NCI-H69 (cell line): ENCODE measurements at regions not wholly inside any gene's neighbourhood (a gene's known extent, or its start where the extent isn't known, plus 50 kb on each side); places are given as distances from the start of the nearest gene placed in this dataset.
A peak's percentile ranks its signal among the peaks of the same experiment; 100 is the strongest.

Experiments
- DNase-seq: peaks from one replicate; lab custom pipeline; 2025; lab: John Stamatoyannopoulos, UW

- DNase-seq = peak; percentile 63
These were observed 93.2 kb downstream of the TEX29 start for GRCh38 chr13:111413407-111414187.

- no peak for DNase-seq
These were observed 93.9 kb downstream of the TEX29 start for GRCh38 chr13:111414341-111414740.

GRCh38 chr13:111415246-111415645 lies 94.8 kb downstream of the TEX29 start:
- DNase-seq = peak; percentile 67

- DNase-seq = no peak
These were observed 95.3 kb downstream of the TEX29 start for GRCh38 chr13:111415765-111416164.

- DNase-seq = no peak
These were observed 97.7 kb downstream of the TEX29 start for GRCh38 chr13:111418101-111418500.

- DNase-seq = no peak
These were observed 99.9 kb downstream of the TEX29 start for GRCh38 chr13:111420113-111420876.

- DNase-seq = no peak
These were observed 100.8 kb downstream of the TEX29 start for GRCh38 chr13:111421216-111421615.

- peak; percentile 96 for DNase-seq
These were observed 101.9 kb downstream of the TEX29 start for GRCh38 chr13:111422348-111422747.

- peak; percentile 38 for DNase-seq
These were observed 102.8 kb downstream of the TEX29 start for GRCh38 chr13:111423168-111423785.

- no peak for DNase-seq
These were observed 103.7 kb downstream of the TEX29 start for GRCh38 chr13:111424134-111424533.

- no peak for DNase-seq
These were observed 104.9 kb downstream of the TEX29 start for GRCh38 chr13:111425326-111425725.

GRCh38 chr13:111429064-111429558 lies 108.7 kb downstream of the TEX29 start:
- peak; percentile 88 for DNase-seq

- DNase-seq = peak; percentile 99
These were observed 110.8 kb downstream of the TEX29 start for GRCh38 chr13:111431206-111431605.

- peak; percentile 37 for DNase-seq
These were observed 114.2 kb downstream of the TEX29 start for GRCh38 chr13:111434578-111435159.

GRCh38 chr13:111436446-111436845 lies 116.0 kb downstream of the TEX29 start:
- no peak for DNase-seq

- no peak for DNase-seq
These were observed 117.0 kb downstream of the TEX29 start for GRCh38 chr13:111437417-111437816.

- DNase-seq = no peak
These were observed 117.6 kb downstream of the TEX29 start for GRCh38 chr13:111437856-111438547.

- peak; percentile 72 for DNase-seq
These were observed 120.0 kb downstream of the TEX29 start for GRCh38 chr13:111440492-111440891.

- no peak for DNase-seq
These were observed 123.5 kb downstream of the TEX29 start for GRCh38 chr13:111443981-111444380.

- no peak for DNase-seq
These were observed 128.1 kb downstream of the TEX29 start for GRCh38 chr13:111448504-111448903.

- peak; percentile 82 for DNase-seq
These were observed 128.6 kb downstream of the TEX29 start for GRCh38 chr13:111449041-111449440.

- no peak for DNase-seq
These were observed 131.0 kb downstream of the TEX29 start for GRCh38 chr13:111451402-111451801.
